NCI-H146 treated with DMSO at 0.1 percent for 48 hours (cell line): ENCODE measurements at regions not wholly inside any gene's neighbourhood (a gene's known extent, or its start where the extent isn't known, plus 50 kb on each side); places are given as distances from the start of the nearest gene placed in this dataset.

Source experiments
- DNase-seq: peaks from one replicate; lab custom pipeline; 2025; ENCODE audit not compliant: unreplicated experiment; lab: John Stamatoyannopoulos, UW

DNA sequence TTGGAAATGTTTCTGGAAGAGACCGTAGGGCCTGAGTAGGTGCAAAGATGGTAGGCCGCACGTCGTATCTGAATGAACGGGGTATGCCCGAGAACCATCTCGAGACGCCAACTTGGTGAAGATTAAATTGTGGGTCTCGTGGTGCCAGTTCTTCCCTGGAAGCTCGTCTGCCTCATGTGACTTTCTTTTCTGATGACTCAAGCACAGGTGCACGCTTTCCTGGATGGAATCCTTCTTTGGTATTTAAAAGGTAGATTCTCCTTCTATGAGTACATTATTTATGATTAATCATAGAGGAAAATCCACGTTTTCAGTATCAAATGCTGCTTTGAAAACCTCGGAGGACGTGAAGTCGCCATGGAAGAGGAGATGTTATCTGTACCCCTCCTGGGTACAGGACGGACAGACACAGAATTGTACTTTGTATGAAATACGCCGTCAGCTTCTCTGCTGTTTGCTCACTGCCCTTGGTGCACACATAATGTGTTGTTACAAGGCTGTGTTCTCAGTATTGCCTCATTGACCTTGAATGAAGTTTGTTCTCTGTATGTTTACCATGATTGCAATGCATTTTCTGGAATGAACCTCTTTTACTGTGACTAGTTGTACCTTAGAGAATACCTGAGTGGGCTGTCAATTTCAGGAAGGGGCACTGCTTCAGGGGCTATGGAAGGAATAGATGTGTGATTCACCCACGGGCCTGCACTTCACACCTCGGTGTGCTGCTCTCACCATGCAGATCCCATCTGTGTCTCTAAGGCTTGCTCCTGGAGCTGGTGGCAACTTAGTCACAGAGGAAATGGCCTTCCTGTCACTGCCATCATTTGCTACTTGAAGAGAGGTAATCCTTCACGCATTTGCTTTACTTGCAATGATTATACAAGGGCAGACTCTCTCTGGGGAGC lies 137.3 kb upstream of the RTL1 start:
- no peak for DNase-seq

DNA sequence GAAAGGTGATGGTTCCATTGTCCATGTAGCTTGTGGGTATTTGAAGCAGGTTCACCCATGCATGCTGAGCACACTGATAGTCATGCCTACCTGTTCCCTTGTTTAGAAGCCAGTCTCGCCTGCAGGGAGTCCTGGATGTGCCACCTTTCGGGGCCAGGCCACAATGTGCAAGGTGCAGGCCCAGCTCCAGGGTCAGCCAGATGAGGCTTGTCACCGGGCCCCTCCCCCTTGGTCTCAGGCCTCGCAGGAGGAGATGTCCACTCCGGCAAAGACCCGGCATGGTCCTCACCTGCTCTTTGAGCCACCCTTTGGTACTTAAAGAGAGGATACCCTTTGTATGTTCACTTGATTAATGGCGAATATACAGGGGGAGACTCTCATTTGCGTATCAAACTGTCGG lies 140.4 kb upstream of the RTL1 start:
- no peak for DNase-seq

- DNase-seq: no peak
These were observed 141.2 kb upstream of the RTL1 start for GRCh38 chr14:101044741-101045140.

DNA sequence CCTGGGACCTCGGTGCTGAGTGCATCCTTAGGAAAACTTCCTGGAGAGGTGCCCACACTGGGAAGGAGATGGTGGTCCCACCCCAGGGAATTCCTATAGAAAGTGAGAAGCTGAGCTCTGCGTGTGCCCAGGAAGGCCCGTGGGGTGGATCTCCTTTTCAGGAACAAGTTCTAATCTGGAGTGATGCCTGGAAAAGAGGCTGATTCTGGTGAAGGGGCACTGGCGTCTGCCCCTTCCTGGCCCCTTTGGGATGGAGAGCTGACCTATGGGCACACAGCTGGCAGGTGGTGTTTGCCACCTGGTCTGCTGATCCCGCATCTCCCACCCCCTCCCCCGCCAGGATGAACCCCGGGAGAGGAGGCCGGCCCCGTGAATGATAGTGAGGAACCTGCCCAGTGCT lies 142.0 kb upstream of the RTL1 start:
- no peak for DNase-seq

- DNase-seq: no peak
These were observed 142.5 kb upstream of the RTL1 start for GRCh38 chr14:101046071-101046470.

GRCh38 chr14:101047326-101047725 lies 143.8 kb upstream of the RTL1 start:
- DNase-seq: no peak

DNA sequence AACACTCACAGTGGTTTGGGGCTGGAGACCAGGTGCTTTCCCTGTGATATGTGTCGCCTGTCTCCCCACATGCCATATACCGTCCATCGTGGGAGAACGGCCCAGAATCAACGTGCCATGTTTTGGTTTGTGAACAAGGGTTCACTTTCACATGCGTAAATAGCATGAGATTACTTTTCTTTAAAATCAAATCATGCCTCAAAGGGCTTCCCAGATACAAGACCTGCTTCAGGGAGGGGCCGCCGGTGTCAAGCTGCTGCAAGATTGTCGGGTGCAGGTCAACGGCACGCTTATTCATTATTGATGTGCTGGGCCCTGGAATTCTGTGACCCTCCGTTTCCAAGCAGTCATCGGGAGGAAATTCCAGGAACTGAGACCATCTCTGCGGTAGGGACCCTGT lies 145.2 kb upstream of the RTL1 start:
- DNase-seq: no peak

GRCh38 chr14:101049511-101049910 lies 146.0 kb upstream of the RTL1 start:
- DNase-seq: no peak

DNA sequence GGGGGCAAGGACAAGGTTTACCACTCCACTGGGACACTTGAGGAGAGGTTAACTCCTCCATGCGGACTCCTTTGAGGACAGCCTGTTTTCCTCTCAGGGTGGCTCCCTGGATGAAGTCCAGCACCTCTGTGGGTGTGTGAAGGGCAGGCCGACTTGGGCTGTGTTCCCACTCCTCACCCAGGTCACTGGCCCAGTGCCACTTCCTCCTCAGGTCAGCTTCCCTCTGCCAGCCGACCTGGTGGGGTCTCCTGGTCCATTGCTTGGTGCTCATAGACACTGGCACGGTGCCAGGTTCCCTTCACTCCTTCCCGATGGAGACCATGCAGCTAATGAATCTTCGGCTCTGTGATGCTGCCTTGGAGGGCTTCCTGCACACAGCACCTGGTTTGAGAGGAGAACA lies 146.4 kb upstream of the RTL1 start:
- no peak for DNase-seq

GRCh38 chr14:101050901-101051490 lies 147.5 kb upstream of the RTL1 start:
- DNase-seq: no peak

DNA sequence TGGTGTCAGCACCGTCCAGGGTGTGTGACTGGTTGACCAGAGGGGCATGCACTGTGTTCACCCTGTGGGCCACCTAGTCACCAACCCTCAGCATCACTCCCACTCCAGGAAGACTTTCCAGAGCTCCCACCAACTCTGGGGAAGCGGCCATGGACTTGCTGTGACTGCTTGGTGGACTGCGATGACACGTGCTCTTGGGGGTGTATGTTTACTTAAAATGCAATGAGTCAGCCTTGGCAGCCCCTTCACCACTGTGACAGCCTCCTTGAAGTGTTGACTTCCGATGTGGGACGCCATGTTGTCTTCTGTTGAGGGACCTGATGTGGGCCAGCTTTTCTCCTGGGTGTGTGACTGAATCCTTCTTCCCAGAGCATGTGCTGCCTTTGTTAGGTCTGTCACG lies 151.1 kb upstream of the RTL1 start:
- DNase-seq: no peak

DNA sequence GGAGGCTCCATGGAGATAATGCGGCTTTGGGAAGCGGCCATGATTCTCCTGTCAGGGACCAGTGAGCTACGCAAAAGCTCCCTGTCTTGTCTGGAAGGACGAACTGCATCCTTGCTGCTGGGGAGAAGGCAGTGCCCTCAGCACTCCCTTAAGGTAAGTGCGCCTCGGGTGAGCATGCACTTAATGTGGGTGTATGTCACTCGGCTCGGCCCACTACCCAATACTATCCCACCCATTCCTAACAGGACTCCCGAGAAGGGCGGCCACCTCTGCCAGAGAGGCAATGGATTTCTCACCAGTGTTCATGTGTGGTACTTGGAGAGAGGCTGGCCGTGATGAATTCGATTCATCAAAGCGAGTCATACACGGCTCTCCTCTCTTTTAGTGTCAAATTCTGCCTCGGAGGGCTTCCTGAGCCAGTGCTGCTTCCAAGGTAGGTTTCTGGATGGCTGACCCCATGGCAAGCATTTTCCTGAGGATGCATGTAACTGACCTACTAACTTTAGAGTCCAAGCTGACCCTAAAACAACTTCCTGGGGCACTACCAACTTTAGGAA lies 151.7 kb upstream of the RTL1 start:
- DNase-seq: no peak

DNA sequence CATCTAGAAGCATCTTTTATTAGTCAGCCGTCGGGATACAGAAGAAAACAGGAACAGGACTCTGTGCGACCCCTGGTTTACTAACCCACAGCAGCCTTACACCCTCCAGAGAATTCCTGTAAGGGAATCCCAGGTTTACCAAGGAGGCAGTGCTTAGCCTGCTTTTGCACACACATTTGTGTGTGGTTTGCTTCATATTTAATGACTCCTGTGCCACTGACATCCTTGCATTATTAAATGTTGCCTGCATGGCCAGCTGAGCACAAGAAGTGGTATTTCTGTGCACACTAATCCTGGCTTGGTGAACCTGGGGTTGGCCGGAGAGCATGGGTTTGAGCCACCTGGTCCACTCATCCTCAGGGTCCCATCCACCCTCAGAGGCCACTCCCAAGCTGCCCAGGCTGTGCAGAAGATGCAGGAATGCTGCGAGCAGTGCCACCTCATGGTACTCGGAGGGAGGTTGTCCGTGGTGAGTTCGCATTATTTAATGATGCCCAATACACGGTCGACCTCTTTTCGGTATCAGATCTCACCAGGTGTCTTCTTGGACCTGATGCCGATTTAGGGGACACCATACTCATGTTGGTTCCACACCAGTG lies 152.4 kb upstream of the RTL1 start:
- no peak for DNase-seq

DNA sequence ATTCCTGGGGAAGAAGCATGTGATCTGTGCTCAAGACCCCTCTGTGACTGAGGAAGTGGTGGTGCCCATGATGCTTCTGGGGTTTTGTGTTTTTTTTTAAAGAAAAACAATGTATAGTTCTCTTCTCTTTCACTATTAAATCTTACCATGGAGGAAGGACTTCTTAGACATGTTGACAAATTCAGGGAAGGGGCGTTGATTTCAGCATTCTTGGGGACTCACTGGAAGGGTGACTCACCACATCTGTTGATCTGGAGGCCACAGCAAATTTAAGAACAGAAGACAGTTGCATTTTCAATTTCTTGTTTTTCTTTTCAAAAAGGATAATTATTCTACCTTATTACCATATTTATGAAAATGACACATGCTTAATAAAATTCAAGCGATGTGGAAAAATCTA lies 152.9 kb upstream of the RTL1 start:
- DNase-seq: no peak

DNA sequence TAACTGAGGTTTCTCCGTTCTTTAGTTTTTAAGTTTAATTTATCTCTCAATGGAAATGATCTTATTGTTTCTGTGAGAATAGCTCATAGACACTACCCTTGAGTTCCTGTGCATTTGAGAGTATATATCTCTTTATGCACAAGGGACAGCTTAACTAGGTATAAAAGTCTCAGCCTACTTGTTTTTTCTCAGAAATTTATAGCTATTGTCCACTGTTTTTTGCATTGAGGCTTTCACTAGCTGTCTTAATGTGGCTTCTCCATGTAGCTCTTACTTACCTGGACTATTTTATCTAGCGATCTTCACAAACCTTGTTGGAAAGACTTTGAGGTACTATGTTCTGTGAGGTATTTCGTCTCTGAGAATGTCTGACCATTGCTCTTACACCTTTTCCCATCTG lies 153.9 kb upstream of the RTL1 start:
- DNase-seq: no peak

DNA sequence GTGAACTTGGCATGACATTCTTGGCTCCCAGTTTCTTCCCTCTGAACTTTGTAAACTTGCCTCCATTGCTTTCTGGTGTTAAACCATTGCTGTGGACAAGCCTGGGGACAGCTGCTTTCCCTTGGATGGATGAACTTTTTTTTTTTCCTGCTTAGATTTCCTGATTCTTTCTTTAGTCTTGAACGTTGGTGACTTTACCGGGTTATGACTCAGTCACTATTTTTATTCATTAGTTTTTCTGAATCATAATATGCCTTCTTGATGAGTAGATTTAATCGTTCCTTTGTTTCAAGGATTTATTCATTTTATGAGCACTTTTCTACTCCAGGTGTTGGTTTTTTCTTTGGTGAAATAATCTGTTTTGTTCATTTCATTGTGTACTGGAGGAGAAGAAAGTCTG lies 155.0 kb upstream of the RTL1 start:
- no peak for DNase-seq

GRCh38 chr14:101060171-101060601 lies 156.7 kb upstream of the RTL1 start:
- DNase-seq: no peak

- no peak for DNase-seq
These were observed 158.0 kb upstream of the RTL1 start for GRCh38 chr14:101061411-101062064.

GRCh38 chr14:101062065-101062450 lies 158.5 kb upstream of the RTL1 start:
- DNase-seq: no peak

GRCh38 chr14:101062601-101063000 lies 159.1 kb upstream of the RTL1 start:
- DNase-seq: no peak

GRCh38 chr14:101063121-101063520 lies 159.6 kb upstream of the RTL1 start:
- no peak for DNase-seq
